HG03175 (cell line): ENCODE measurements at regions not wholly inside any gene's neighbourhood (a gene's known extent, or its start where the extent isn't known, plus 50 kb on each side); places are given as distances from the start of the nearest gene placed in this dataset.

ENCODE experiments used
- ATAC-seq: cut with Tn5 transposase; IDR thresholded peaks from one replicate; pipeline ENCODE4 v1.9.1; 2021; ENCODE audit warnings: mild to moderate bottlenecking, moderate library complexity; ENCODE audit not compliant: unreplicated experiment

DNA sequence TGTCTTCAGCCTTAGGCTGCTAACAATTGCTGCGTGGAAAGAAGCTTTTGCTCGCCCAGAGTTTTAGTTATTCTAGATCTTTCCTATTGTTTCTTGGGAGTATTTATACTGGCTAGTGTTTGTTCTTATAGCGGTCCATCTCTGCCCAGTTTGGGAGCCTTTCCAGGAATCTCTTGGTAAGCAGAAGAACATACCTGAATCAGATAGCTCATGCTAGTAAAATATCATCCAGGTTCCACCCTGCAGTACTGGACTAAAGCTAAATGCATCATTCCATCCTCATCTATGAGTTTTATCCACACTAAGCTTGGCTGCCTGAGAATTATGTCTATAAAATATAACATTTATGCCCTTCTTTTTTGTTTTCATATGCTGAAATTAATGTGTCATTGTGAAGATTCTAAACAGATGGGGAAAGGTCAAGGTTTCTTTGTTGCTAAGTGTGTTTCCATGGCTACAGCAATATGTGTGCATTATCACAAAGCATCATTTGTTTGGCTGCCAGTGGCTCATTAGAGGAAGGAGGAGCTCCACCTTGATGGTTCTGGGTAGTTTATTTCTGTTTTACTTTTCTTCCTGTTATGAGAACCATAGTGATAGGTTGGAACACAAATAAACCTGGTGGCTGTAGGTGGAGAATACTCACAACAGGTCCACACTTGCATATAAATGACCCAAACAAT lies 182.8 kb downstream of the PIK3C3 start:
- ATAC-seq: no peak

- ATAC-seq: no peak
Measured at GRCh38 chr18:42141439-42141838, 186.4 kb downstream of the PIK3C3 start.

GRCh38 chr18:42155024-42155423 lies 200.0 kb downstream of the PIK3C3 start:
- no peak for ATAC-seq

GRCh38 chr18:42156281-42156680 lies 201.2 kb downstream of the PIK3C3 start:
- ATAC-seq: no peak

DNA sequence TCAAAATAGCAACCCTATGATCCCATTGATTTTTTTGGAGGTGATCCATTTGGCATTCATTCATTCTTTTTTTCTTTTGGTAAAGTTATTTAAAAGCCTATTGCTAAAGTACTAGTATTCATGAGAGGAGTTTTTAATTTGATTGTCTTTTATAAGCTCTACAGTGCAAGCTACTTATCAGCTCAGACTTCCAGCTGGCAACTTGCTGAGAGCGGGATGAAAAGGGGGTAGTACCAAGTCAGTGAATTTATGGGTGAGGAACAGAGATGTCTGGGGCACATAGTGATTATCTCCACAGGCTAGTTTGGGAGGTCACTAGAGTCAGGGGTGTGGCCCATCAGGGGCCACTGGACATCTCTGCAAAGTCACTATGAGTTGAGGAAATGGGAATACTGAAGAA lies 202.4 kb downstream of the PIK3C3 start:
- ATAC-seq: no peak

- ATAC-seq: no peak
Measured at GRCh38 chr18:42157878-42158277, 202.8 kb downstream of the PIK3C3 start.

GRCh38 chr18:42159146-42159545 lies 204.1 kb downstream of the PIK3C3 start:
- no peak for ATAC-seq

- no peak for ATAC-seq
Measured at GRCh38 chr18:42163321-42163720, 208.3 kb downstream of the PIK3C3 start.

DNA sequence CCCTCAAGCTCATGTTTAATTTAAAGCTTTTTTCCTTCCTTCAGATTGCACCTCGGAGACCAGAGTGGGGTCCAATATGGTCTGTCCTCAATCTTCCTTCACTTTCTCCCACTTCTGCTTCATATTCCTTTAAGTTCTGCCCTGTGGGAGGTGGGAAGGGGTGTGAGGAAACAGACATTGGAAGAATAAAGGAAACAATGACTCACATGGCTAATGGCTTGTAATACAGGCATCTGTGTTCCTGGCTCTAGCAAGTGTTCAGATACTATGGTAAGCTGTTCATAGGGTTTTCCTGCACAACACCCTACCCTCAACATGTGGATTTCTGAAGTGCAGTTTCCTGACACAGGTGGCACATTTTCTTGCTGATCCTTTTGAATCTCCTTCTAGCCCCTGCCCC lies 209.5 kb downstream of the PIK3C3 start:
- no peak for ATAC-seq

DNA sequence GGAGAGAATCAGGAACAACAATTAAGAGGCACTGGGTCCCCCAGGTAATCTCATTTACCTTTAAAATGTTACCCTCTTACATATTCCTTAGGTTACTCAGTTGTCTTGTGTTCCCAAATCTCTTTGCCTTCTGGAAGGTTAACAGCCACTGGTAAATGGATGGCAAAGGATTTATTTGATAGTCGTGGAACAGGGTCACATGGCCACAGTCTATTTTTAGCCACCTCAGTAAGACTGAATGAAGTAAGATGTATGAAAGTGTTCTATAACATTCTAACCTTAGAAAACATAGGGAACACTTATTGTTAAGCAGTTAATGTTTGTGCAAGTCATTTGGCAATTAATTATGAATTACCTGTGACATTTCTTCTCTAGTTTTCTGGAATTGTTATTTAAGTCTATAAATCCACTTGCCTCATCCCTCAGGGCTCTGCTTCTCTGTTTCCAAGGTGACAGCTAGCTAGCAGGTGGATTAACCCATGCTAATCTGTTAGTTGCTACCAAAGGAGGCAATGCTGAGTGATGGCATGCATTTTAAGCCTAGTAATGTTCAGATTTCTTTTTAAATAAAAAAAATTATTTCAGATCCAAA lies 211.0 kb downstream of the PIK3C3 start:
- no peak for ATAC-seq

DNA sequence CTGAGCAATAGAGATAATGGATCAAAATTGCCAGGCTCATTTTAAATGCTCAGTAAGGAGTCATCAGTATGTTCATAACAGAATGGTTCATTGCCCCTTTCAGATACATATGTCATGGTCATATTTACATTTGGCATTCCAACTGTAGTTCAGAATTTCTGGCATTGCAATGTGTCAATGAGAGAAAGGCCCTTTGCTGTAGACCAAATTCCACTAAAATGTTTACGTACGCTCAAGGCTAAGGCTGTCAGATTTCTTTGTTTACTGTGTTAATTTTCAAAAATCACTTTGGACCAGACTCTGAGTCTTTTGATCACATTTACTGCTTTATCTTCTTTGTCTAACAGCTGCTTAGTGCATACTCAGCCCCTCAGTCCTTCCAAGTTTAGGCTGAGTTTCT lies 213.5 kb downstream of the PIK3C3 start:
- no peak for ATAC-seq

DNA sequence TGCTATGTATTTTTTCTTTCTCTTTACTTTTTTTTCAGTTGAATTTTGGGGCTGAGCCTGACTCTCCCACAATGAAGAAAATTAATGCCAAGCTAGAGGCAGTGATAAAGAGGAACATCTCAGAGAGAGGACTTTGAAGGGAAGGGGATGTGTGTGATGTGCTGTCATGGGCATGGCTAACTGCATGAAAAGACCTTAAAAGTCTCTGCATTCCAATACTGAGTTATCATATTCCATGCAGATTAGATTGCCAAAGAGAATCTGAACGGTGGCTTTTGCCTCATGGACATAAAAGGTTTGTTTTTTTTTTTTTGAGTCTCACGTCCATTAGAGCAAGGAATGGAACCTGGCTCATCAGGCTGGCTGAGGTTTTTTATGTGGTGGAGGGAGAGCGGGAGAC lies 213.9 kb downstream of the PIK3C3 start:
- no peak for ATAC-seq

GRCh38 chr18:42174909-42175308 lies 219.9 kb downstream of the PIK3C3 start:
- ATAC-seq: no peak

- ATAC-seq: no peak
Measured at GRCh38 chr18:42176599-42176998, 221.6 kb downstream of the PIK3C3 start.

GRCh38 chr18:42177390-42177789 lies 222.4 kb downstream of the PIK3C3 start:
- no peak for ATAC-seq

GRCh38 chr18:42178376-42179080 lies 223.5 kb downstream of the PIK3C3 start:
- ATAC-seq: no peak

DNA sequence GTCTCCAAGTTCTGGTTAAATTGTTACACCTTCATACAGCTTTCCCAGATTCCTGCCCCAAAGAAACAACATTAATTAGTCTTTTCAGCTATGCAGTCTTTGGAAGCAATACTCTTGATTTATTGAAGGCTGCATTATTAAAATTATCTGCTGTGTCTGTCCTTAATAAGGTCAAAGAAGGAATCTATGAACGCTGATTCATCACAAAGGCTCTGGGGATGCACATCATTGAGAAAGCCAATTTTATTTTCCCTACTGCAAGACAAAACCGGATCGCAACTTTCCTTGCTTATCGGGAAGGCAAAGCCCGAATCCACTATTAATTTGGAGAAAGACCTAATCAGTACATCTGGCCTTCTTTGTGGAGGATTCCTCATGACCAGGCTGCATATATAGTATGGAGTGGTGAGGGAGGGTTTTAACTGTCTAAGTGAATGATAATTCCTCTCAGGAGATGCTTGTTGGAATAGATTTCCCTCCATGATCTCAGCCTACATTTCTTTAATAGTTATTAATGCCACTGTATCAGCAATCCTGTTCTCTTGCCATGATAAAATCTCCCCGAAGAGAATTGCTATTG lies 224.6 kb downstream of the PIK3C3 start:
- no peak for ATAC-seq

GRCh38 chr18:42181474-42181873 lies 226.4 kb downstream of the PIK3C3 start:
- ATAC-seq: no peak

GRCh38 chr18:42182728-42183700 lies 228.0 kb downstream of the PIK3C3 start:
- ATAC-seq: no peak

- ATAC-seq: no peak
Measured at GRCh38 chr18:42183746-42184145, 228.7 kb downstream of the PIK3C3 start.
